HEK293 (cell line): ENCODE measurements at regions not wholly inside any gene's neighbourhood (a gene's known extent, or its start where the extent isn't known, plus 50 kb on each side); places are given as distances from the start of the nearest gene placed in this dataset.

Experiments
- CTCF ChIA-PET: fragments of 350-600 bp; formaldehyde crosslinking; extraction: SDS; loops from one replicate; lab custom pipeline; 2021; ENCODE audit warnings: antibody characterized with exemption; lab: Yijun Ruan, JAX
- POLR2A ChIA-PET: fragments of 300-600 bp; formaldehyde crosslinking; extraction: SDS; loops from one replicate; lab custom pipeline; 2020; ENCODE audit warnings: antibody characterized with exemption, inconsistent platforms; lab: Yijun Ruan, JAX
- H3K27ac ChIP-seq: fragments of 200-500 bp; sonication (Bioruptor generic); 2 replicates; pipeline ENCODE4 v1.5.1; 2014; ENCODE audit warnings: low read depth, low read length, control low read depth, inconsistent platforms; ENCODE audit errors: extremely low read depth
- H3K36me3 ChIP-seq, 2 experiments: fragments of 200-500 bp in 1 of 2; sonication (Bioruptor generic) in 1 of 2; 1 replicate in 1 of 2; 2 replicates in 1 of 2; pipeline ENCODE4 v1.5.1; 2014 to 2017; ENCODE audit warnings: inconsistent platforms in 2 of 2, low read length in 2 of 2; ENCODE audit not compliant: control insufficient read depth in 2 of 2, insufficient read depth in 1 of 2
- H3K4me1 ChIP-seq: fragments of 200-500 bp; sonication (Bioruptor generic); 2 replicates; pipeline ENCODE4 v1.5.1; 2014; ENCODE audit warnings: mild to moderate bottlenecking, low read length, inconsistent platforms; ENCODE audit not compliant: control insufficient read depth, insufficient read depth
- H3K4me3 ChIP-seq: 2 replicates; pipeline ENCODE4 v1.5.1; 2011; ENCODE audit warnings: low read depth, mild to moderate bottlenecking, control low read depth, low read length, moderate library complexity
- H3K9me3 ChIP-seq: fragments of 200-500 bp; sonication (Bioruptor generic); 2 replicates; pipeline ENCODE4 v1.5.1; 2014; ENCODE audit warnings: low read depth, low read length, inconsistent platforms; ENCODE audit not compliant: control insufficient read depth, insufficient read depth
- FEZF1 ChIP-seq: fragments of 450-650 bp; formaldehyde crosslinking; IDR thresholded peaks from 2 replicates; pipeline ENCODE4 v1.5.1; 2016; ENCODE audit warnings: missing biosample characterization, missing genetic modification characterization
- GFI1B ChIP-seq: fragments of 450-650 bp; formaldehyde crosslinking; IDR thresholded peaks from 2 replicates; pipeline ENCODE4 v1.5.1; 2016; ENCODE audit warnings: missing biosample characterization, missing genetic modification characterization
- INSM2 ChIP-seq: fragments of 450-650 bp; formaldehyde crosslinking; IDR thresholded peaks from 2 replicates; pipeline ENCODE4 v1.5.1; 2016; ENCODE audit warnings: missing biosample characterization, missing genetic modification characterization
- REPIN1 ChIP-seq: fragments of 450-650 bp; formaldehyde crosslinking; IDR thresholded peaks from 2 replicates; pipeline ENCODE4 v1.5.1; 2017; ENCODE audit warnings: missing biosample characterization, missing genetic modification characterization, low read depth
- SP2 ChIP-seq: fragments of 450-650 bp; formaldehyde crosslinking; IDR thresholded peaks from 2 replicates; pipeline ENCODE4 v1.5.1; 2016; ENCODE audit warnings: missing biosample characterization, missing genetic modification characterization
- ZBTB44 ChIP-seq: fragments of 450-650 bp; IDR thresholded peaks from 2 replicates; pipeline ENCODE4 v1.5.1; 2018; ENCODE audit warnings: missing biosample characterization, mild to moderate bottlenecking, missing genetic modification characterization
- ZFP41 ChIP-seq: fragments of 450-650 bp; formaldehyde crosslinking; IDR thresholded peaks from 2 replicates; pipeline ENCODE4 v1.5.1; 2016; ENCODE audit warnings: missing biosample characterization, missing genetic modification characterization, borderline replicate concordance
- ZNF175 ChIP-seq: fragments of 450-650 bp; formaldehyde crosslinking; IDR thresholded peaks from 2 replicates; pipeline ENCODE4 v1.5.1; 2016; ENCODE audit warnings: missing biosample characterization, missing genetic modification characterization
- ZNF214 ChIP-seq: fragments of 450-650 bp; formaldehyde crosslinking; IDR thresholded peaks from 2 replicates; pipeline ENCODE4 v1.5.1; 2017; ENCODE audit warnings: missing biosample characterization, mild to moderate bottlenecking, missing genetic modification characterization, borderline replicate concordance
- ZNF362 ChIP-seq: fragments of 450-650 bp; formaldehyde crosslinking; IDR thresholded peaks from 2 replicates; pipeline ENCODE4 v1.5.1; 2016; ENCODE audit warnings: missing biosample characterization, missing genetic modification characterization
- ZNF37A ChIP-seq: fragments of 450-650 bp; IDR thresholded peaks from 2 replicates; pipeline ENCODE4 v1.5.1; 2018; ENCODE audit warnings: missing biosample characterization, missing genetic modification characterization
- ZNF518A ChIP-seq: fragments of 450-650 bp; formaldehyde crosslinking; conservative IDR thresholded peaks from 2 replicates; pipeline ENCODE4 v1.5.1; 2016; ENCODE audit warnings: low read depth, missing biosample characterization, missing genetic modification characterization
- ZNF529 ChIP-seq: fragments of 450-650 bp; formaldehyde crosslinking; IDR thresholded peaks from 2 replicates; pipeline ENCODE4 v1.5.1; 2017; ENCODE audit warnings: missing genetic modification characterization, missing biosample characterization; ENCODE audit not compliant: insufficient replicate concordance
- ZNF530 ChIP-seq: fragments of 450-650 bp; formaldehyde crosslinking; IDR thresholded peaks from 2 replicates; pipeline ENCODE4 v1.5.1; 2016; ENCODE audit warnings: low read depth, missing biosample characterization, missing genetic modification characterization
- ZNF610 ChIP-seq: fragments of 450-650 bp; formaldehyde crosslinking; IDR thresholded peaks from 2 replicates; pipeline ENCODE4 v1.5.1; 2016; ENCODE audit warnings: missing biosample characterization, missing genetic modification characterization, borderline replicate concordance
- ZNF701 ChIP-seq: fragments of 450-650 bp; formaldehyde crosslinking; IDR thresholded peaks from 2 replicates; pipeline ENCODE4 v1.5.1; 2016; ENCODE audit warnings: missing biosample characterization, missing genetic modification characterization
- ZNF707 ChIP-seq: fragments of 450-650 bp; formaldehyde crosslinking; IDR thresholded peaks from 2 replicates; pipeline ENCODE4 v1.5.1; 2016; ENCODE audit warnings: missing biosample characterization, missing genetic modification characterization
- ZNF785 ChIP-seq: fragments of 450-650 bp; formaldehyde crosslinking; IDR thresholded peaks from 2 replicates; pipeline ENCODE4 v1.5.1; 2016; ENCODE audit warnings: missing biosample characterization, missing genetic modification characterization
- ZNF843 ChIP-seq: fragments of 450-650 bp; formaldehyde crosslinking; IDR thresholded peaks from 2 replicates; pipeline ENCODE4 v1.5.1; 2016; ENCODE audit warnings: missing biosample characterization, missing genetic modification characterization
- ZSCAN5A ChIP-seq: fragments of 450-650 bp; formaldehyde crosslinking; IDR thresholded peaks from 2 replicates; pipeline ENCODE4 v1.5.1; 2016; ENCODE audit warnings: missing biosample characterization, missing genetic modification characterization
- ZXDB ChIP-seq: fragments of 450-650 bp; formaldehyde crosslinking; IDR thresholded peaks from 2 replicates; pipeline ENCODE4 v1.5.1; 2016; ENCODE audit warnings: missing biosample characterization, missing genetic modification characterization

- Histone ChIP-seq H3K36me3 (no peaks in the 10 kb centered on the region), H3K4me1 (no peaks in the 10 kb centered on the region), H3K4me3 (no peak overlapping the region), H3K9me3 (no peaks in the 10 kb centered on the region), H3K27ac (no peak overlapping the region)
- CTCF ChIA-PET, result no interaction called here
- POLR2A ChIA-PET, result no interaction called here
- TF ChIP-seq ZNF843 (tag by site-specific recombination), result no peak
- no peak for TF ChIP-seq INSM2
- TF ChIP-seq ZNF530 (tag by site-specific recombination), result no peak
- no peak for TF ChIP-seq ZNF518A
- TF ChIP-seq GFI1B, result no peak
- TF ChIP-seq ZNF610 (tag by site-specific recombination), result no peak
- no peak for TF ChIP-seq ZXDB (tag by site-specific recombination)
- no peak for TF ChIP-seq SP2 (tag by site-specific recombination)
- TF ChIP-seq ZNF529 (tag by site-specific recombination), result no peak
- no peak for TF ChIP-seq ZNF362 (tag by site-specific recombination)
- TF ChIP-seq FEZF1 (tag by site-specific recombination), result no peak
- no peak for TF ChIP-seq ZSCAN5A (tag by site-specific recombination)
- TF ChIP-seq ZNF37A (tag by site-specific recombination), result no peak
- TF ChIP-seq, all 188 proteins: peak for 0
Measured at GRCh38 chr3:110478377-110479054, 593.1 kb upstream of the NECTIN3 start.

GRCh38 chr3:110479731-110480130, 591.9 kb upstream of the NECTIN3 start:
- Histone ChIP-seq H3K9me3 (no peaks in the 10 kb centered on the region), H3K4me3 (no peak overlapping the region), H3K36me3 (no peaks in the 10 kb centered on the region), H3K27ac (no peak overlapping the region), H3K4me1 (no peaks in the 10 kb centered on the region)
- POLR2A ChIA-PET, result no interaction called here
- CTCF ChIA-PET, result interaction anchor here (0.7 kb wide), 1 partner anchor 209 kb away, joined by 3 read pairs; no protein-coding TSS in a partner anchor
- TF ChIP-seq ZNF701 (tag by site-specific recombination), result no peak
- TF ChIP-seq ZFP41, result no peak
- TF ChIP-seq ZNF214 (tag by site-specific recombination), result no peak
- no peak for TF ChIP-seq ZBTB44 (tag by site-specific recombination)
- TF ChIP-seq ZNF175, result no peak
- TF ChIP-seq ZNF785 (tag by site-specific recombination), result no peak
- no peak for TF ChIP-seq ZNF707 (tag by site-specific recombination)
- no peak for TF ChIP-seq REPIN1 (tag by site-specific recombination)
